Stomach (tissue), 8 donors: ENCODE measurements at regions not wholly inside any gene's neighbourhood (a gene's known extent, or its start where the extent isn't known, plus 50 kb on each side); places are given as distances from the start of the nearest gene placed in this dataset.

Experiments used
- DNase-seq, 2 donors: peaks; one replicate each; pipeline versions ENCODE4 v3.0.0 to v3.0.0-alpha.2; 2013 to 2019
- H3K27ac ChIP-seq, 5 donors: fragments of 200-600 bp in 4 of 5; sonication (generic) in 4 of 5; one replicate each; pipeline ENCODE4 v1.5.1; 2013 to 2019; ENCODE audit warnings: mild to moderate bottlenecking in 1 of 5, moderate library complexity in 1 of 5
- H3K27me3 ChIP-seq, 3 donors: fragments of 200-600 bp; sonication (generic); one replicate each; pipeline ENCODE4 v1.5.1; 2017 to 2019; ENCODE audit warnings: mixed run types in 1 of 3
- H3K36me3 ChIP-seq, 4 donors: fragments of 200-600 bp; sonication (generic); 1 replicate in 3 of 4; 2 replicates in 1 of 4; pipeline ENCODE4 v1.5.1; 2016 to 2019
- H3K4me1 ChIP-seq, 4 donors: fragments of 200-600 bp; sonication (generic); one replicate each; pipeline ENCODE4 v1.5.1; 2016 to 2019
- H3K4me3 ChIP-seq, 4 donors: fragments of 200-600 bp; sonication (generic) in 3 of 4; one replicate each; pipeline ENCODE4 v1.5.1; 2016 to 2019; ENCODE audit warnings: mild to moderate bottlenecking in 1 of 4
- H3K9me3 ChIP-seq, 4 donors: fragments of 200-600 bp; sonication (generic); one replicate each; pipeline ENCODE4 v1.5.1; 2016 to 2019
- CTCF ChIP-seq, 7 experiments: fragments of 450-650 bp in 4 of 7; fragments of 200-600 bp in 3 of 7; sonication (generic) in 3 of 7; IDR thresholded peaks; one replicate each; pipeline ENCODE4 v1.5.1; 2016 to 2019; ENCODE audit warnings: antibody characterized with exemption in 7 of 7, control low read depth in 2 of 7, mild to moderate bottlenecking in 1 of 7
- EP300 ChIP-seq: sonication (generic); formaldehyde crosslinking; IDR thresholded peaks from one replicate; pipeline ENCODE4 v1.6.1; 2017; ENCODE audit warnings: antibody characterized with exemption
- POLR2A ChIP-seq, 4 donors: fragments of 450-650 bp; IDR thresholded peaks; one replicate each; pipeline ENCODE4 v1.6.1; 2016; ENCODE audit warnings: antibody characterized with exemption in 4 of 4, control low read depth in 2 of 4, mild to moderate bottlenecking in 1 of 4, moderate library complexity in 1 of 4
- POLR2AphosphoS5 ChIP-seq, 3 donors: sonication (generic); formaldehyde crosslinking; IDR thresholded peaks; one replicate each; pipeline ENCODE4 v1.6.1; 2016; ENCODE audit warnings: antibody characterized with exemption in 3 of 3
- WGBS, 5 donors: extraction: QIAGEN DNeasy Blood & Tissue Kit in 3 of 5; methylation state at CpG; one replicate each; pipeline versions ENCODE4 v1.1.5 to v1.1.7; 2013 to 2018; 5-methylcytosine and 5-hydroxymethylcytosine counted together
- intact Hi-C: fragments of 100-400 bp; cut with DNase I; formaldehyde crosslinking; loops from one replicate; pipeline ENCODE4 v1.15.1; 2023; ENCODE audit warnings: low total_unique reads
- donor health status: healthy with polysubstance abuse.
- donor health status: Bipolar disorder and iron deficiency.
- donor health status: healthy.

GRCh38 chr1:58032611-58033073, 513.9 kb downstream of the OMA1 start:
- H3K27ac ChIP-seq, result no peak overlapping the region
- H3K27me3 ChIP-seq, result peaks cover 0 to 5% (median 0%) of the 10 kb centered on the region in 3 donors
- TF ChIP-seq EP300, result no peak
- H3K4me3 ChIP-seq, result no peak overlapping the region
- intact Hi-C loops, result no loop called here
- DNase-seq, result no peak
- 77 to 100% (median 89%) methylated on average over 1 of the region's 1 CpG for WGBS, 5 donors
- H3K36me3 ChIP-seq, result no peaks in the 10 kb centered on the region
- no peaks in the 10 kb centered on the region for H3K9me3 ChIP-seq
- no peaks in the 10 kb centered on the region for H3K4me1 ChIP-seq

GRCh38 chr1:58031416-58031815, 515.1 kb downstream of the OMA1 start:
- intact Hi-C loops, result no loop called here
- DNase-seq, result no peak
- Histone ChIP-seq H3K27me3 (peaks cover 0 to 5% (median 0%) of the 10 kb centered on the region in 3 donors), H3K4me3 (no peak overlapping the region), H3K27ac (no peak overlapping the region), H3K36me3 (no peaks in the 10 kb centered on the region), H3K4me1 (no peaks in the 10 kb centered on the region), H3K9me3 (no peaks in the 10 kb centered on the region)
- 23 to 41% (median 35%) methylated on average over 5 of the region's 5 CpGs for WGBS, 5 donors
- TF ChIP-seq POLR2AphosphoS5 (IDR thresholded peaks at IDR 0.05), result no peak
- TF ChIP-seq CTCF (IDR thresholded peaks at IDR 0.05), result no peak
- no peak for TF ChIP-seq POLR2A (IDR thresholded peaks at IDR 0.05)
- no peak for TF ChIP-seq EP300

DNA sequence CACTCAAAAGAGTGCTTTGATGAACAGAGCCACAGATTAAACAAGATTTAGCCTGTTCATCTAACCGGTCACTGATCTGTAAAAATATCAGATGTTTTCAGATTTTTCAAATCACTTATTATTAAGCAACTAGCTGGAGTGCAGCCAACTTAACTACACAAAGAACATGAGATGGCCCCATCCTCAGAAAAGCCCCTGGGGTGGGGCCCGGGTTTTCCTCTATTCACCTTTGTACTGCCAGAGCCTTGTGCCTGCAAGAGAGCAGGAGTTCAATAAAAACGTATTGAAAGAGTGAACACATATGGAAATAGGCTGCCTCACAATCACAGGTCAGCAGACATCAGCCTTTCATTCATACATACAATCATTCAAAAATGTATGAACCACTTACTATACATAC, 516.1 kb downstream of the OMA1 start:
- TF ChIP-seq POLR2A (IDR thresholded peaks at IDR 0.05), result no peak
- TF ChIP-seq CTCF (IDR thresholded peaks at IDR 0.05), result no peak
- TF ChIP-seq EP300, result no peak
- TF ChIP-seq POLR2AphosphoS5 (IDR thresholded peaks at IDR 0.05), result no peak
- intact Hi-C loops, result no loop called here
- no peaks in the 10 kb centered on the region for H3K4me1 ChIP-seq
- DNase-seq, result peak in 1 of 2 donors; percentile 4
- H3K27me3 ChIP-seq, result peaks cover 0 to 5% (median 0%) of the 10 kb centered on the region in 3 donors
- 32 to 62% (median 36%) methylated on average over 3 of the region's 3 CpGs for WGBS, 5 donors
- no peaks in the 10 kb centered on the region for H3K9me3 ChIP-seq
- no peaks in the 10 kb centered on the region for H3K36me3 ChIP-seq
- no peak overlapping the region for H3K27ac ChIP-seq
- no peak overlapping the region for H3K4me3 ChIP-seq

DNA sequence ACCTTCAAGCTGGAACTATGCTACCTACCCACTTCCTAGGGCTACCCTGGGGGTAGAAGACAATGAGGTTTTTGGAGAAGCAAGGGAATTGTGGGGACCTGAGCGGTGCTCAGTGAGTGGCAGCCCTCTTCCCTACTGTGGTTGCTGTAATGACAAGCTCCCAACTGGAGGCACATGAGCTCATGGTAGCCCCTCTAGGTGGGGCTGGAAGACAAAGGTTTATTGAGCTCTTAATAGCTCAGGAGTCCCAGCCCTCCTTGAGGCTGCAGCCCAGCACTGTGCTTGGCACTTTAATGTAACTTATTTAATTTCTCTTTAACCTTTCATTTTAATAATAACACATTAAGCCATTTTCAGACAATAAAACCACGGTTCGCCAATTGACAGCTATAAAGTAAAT, 528.9 kb downstream of the OMA1 start:
- Histone ChIP-seq H3K27ac (no peak overlapping the region), H3K4me1 (no peaks in the 10 kb centered on the region), H3K4me3 (no peak overlapping the region), H3K27me3 (no peaks in the 10 kb centered on the region), H3K9me3 (no peaks in the 10 kb centered on the region), H3K36me3 (no peaks in the 10 kb centered on the region)
- intact Hi-C loops, result no loop called here
- WGBS, 5 donors, result 89 to 93% (median 93%) methylated on average over 3 of the region's 3 CpGs
- TF ChIP-seq POLR2AphosphoS5 (IDR thresholded peaks at IDR 0.05) (no peak), CTCF (IDR thresholded peaks at IDR 0.05) (no peak), EP300 (no peak), POLR2A (IDR thresholded peaks at IDR 0.05) (no peak)
- DNase-seq, result no peak

- no peak overlapping the region for H3K4me3 ChIP-seq
- intact Hi-C loops, result no loop called here
- H3K27me3 ChIP-seq, result no peaks in the 10 kb centered on the region
- H3K4me1 ChIP-seq, result no peaks in the 10 kb centered on the region
- no peaks in the 10 kb centered on the region for H3K36me3 ChIP-seq
- no peaks in the 10 kb centered on the region for H3K9me3 ChIP-seq
- no peak for DNase-seq
- H3K27ac ChIP-seq, result no peak overlapping the region
- WGBS, 5 donors, result 55 to 76% (median 64%) methylated on average over 3 of the region's 3 CpGs
- TF ChIP-seq POLR2AphosphoS5 (IDR thresholded peaks at IDR 0.05) (no peak), CTCF (IDR thresholded peaks at IDR 0.05) (no peak), EP300 (no peak), POLR2A (IDR thresholded peaks at IDR 0.05) (no peak)
Observed at GRCh38 chr1:58013237-58013636, 533.3 kb downstream of the OMA1 start.
